ENCODE measurements at regions not wholly inside any gene's neighbourhood (a gene's known extent, or its start where the extent isn't known, plus 50 kb on each side); places are given as distances from the start of the nearest gene placed in this dataset.

DNA sequence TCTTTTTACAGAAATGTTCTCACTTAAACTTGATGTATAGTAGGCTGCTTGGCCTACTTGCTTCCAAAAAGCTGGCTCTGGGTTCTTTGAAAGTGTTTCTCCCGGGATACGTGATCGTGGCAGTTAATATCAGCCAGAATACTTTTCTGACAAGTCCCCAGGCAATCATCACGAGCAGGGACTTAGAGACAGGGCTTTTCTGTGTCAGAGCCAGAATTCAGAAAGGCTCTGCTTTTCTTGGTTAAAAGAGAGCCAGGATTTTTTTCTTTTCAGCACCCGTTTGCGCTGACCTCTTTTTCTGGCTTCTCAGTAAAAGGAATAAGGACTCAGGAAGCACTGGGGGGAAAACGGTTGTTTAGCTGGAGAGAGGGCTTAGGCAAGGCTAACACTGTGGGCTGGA is 57.8 kb upstream of the ARHGAP5 start:
- TF ChIP-seq CTCF (IDR thresholded peaks at IDR 0.05) (no peak), EP300 (IDR thresholded peaks at IDR 0.05) (no peak), POLR2AphosphoS5 (IDR thresholded peaks at IDR 0.05) (no peak), POLR2A (IDR thresholded peaks at IDR 0.05) (no peak)
- 22 to 28% methylated on average over 3 to 7 of the region's 7 CpGs for WGBS, 2 donors (ENCODE audit: low coverage in 1 of 2)
- no peak for ATAC-seq
- Histone ChIP-seq H3K36me3 (no peaks in the 10 kb centered on the region), H3K4me1 (peaks cover 0 to 25% (median 2%) of the 10 kb centered on the region in 3 donors), H3K27ac (peak overlapping the region; percentile 19 to 61 (median 44)), H3K4me3 (no peak overlapping the region), H3K9me3 (no peaks in the 10 kb centered on the region), H3K27me3 (no peaks in the 10 kb centered on the region)

DNA sequence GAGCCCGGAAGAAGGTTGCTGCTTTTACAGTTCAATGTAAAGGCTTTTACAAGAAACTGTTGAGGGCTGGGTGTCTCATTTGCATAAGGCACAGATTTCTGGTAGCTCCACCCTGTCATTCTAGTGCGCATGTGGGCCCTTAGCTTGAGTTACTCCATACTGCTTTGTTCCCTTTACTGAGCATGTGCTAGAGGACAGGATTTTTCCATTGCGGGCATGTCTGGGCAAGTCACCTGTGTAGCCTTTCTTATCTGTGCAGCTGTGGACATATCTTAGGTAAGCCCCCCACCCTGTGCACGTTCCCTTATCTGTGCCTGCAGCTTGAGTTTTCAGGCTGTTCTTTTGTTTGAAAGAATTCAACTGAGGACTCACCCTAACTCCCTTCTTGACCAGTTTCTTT is 56.2 kb upstream of the ARHGAP5 start:
- 89 to 100% methylated on average over 1 to 2 of the region's 4 CpGs for WGBS, 2 donors (ENCODE audit: low coverage in 1 of 2)
- TF ChIP-seq EP300 (IDR thresholded peaks at IDR 0.05) = no peak
- TF ChIP-seq POLR2A (IDR thresholded peaks at IDR 0.05) = no peak
- TF ChIP-seq POLR2AphosphoS5 (IDR thresholded peaks at IDR 0.05) = no peak
- TF ChIP-seq CTCF (IDR thresholded peaks at IDR 0.05) = no peak
- Histone ChIP-seq H3K4me3 (no peak overlapping the region), H3K36me3 (no peaks in the 10 kb centered on the region), H3K27me3 (no peaks in the 10 kb centered on the region), H3K4me1 (peaks cover 0 to 25% (median 2%) of the 10 kb centered on the region in 3 donors), H3K27ac (no peak overlapping the region), H3K9me3 (no peaks in the 10 kb centered on the region)
- ATAC-seq = no peak

DNA sequence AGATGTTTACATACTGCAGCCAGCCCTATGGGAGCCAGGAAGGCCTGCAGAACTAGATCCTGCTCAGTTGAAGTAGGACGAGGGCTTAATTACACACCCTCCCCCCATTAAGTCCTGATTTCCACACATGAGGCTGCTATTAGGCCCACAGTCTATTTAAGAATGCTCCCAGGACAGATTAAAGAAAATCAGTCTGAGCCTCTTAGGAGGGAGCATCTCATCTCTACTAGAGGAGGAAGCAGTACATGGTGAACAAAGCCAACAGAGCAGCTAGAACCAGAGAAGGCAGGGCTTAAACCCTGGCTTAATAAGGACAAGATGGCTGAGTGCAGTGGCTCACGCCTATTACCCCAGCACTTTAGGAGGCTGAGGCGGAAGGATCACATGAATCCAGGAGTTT is 55.8 kb upstream of the ARHGAP5 start:
- H3K4me3 ChIP-seq = no peak overlapping the region
- no peak for ATAC-seq
- 100% methylated on average over 1 to 2 of the region's 3 CpGs for WGBS, 2 donors (ENCODE audit: low coverage in 1 of 2)
- no peaks in the 10 kb centered on the region for H3K27me3 ChIP-seq
- no peak overlapping the region for H3K27ac ChIP-seq
- TF ChIP-seq CTCF (IDR thresholded peaks at IDR 0.05) (no peak), EP300 (IDR thresholded peaks at IDR 0.05) (no peak), POLR2AphosphoS5 (IDR thresholded peaks at IDR 0.05) (no peak), POLR2A (IDR thresholded peaks at IDR 0.05) (no peak)
- no peaks in the 10 kb centered on the region for H3K9me3 ChIP-seq
- peaks cover 0 to 25% (median 2%) of the 10 kb centered on the region in 3 donors for H3K4me1 ChIP-seq
- H3K36me3 ChIP-seq = no peaks in the 10 kb centered on the region

GRCh38 chr14:32022525-32022924 is 54.6 kb upstream of the ARHGAP5 start:
- no peaks in the 10 kb centered on the region for H3K27me3 ChIP-seq
- no peak for ATAC-seq
- H3K4me1 ChIP-seq = peaks cover 0 to 25% (median 2%) of the 10 kb centered on the region in 3 donors
- no peak overlapping the region for H3K4me3 ChIP-seq
- H3K27ac ChIP-seq = peak overlapping the region in 1 of 4 donors; percentile 53
- no peaks in the 10 kb centered on the region for H3K36me3 ChIP-seq
- no peak for TF ChIP-seq EP300 (IDR thresholded peaks at IDR 0.05)
- TF ChIP-seq POLR2A (IDR thresholded peaks at IDR 0.05) = no peak
- no peak for TF ChIP-seq POLR2AphosphoS5 (IDR thresholded peaks at IDR 0.05)
- no peak for TF ChIP-seq CTCF (IDR thresholded peaks at IDR 0.05)
- no peaks in the 10 kb centered on the region for H3K9me3 ChIP-seq
- 93 to 98% methylated on average over 2 to 4 of the region's 4 CpGs for WGBS, 2 donors (ENCODE audit: low coverage in 1 of 2)

DNA sequence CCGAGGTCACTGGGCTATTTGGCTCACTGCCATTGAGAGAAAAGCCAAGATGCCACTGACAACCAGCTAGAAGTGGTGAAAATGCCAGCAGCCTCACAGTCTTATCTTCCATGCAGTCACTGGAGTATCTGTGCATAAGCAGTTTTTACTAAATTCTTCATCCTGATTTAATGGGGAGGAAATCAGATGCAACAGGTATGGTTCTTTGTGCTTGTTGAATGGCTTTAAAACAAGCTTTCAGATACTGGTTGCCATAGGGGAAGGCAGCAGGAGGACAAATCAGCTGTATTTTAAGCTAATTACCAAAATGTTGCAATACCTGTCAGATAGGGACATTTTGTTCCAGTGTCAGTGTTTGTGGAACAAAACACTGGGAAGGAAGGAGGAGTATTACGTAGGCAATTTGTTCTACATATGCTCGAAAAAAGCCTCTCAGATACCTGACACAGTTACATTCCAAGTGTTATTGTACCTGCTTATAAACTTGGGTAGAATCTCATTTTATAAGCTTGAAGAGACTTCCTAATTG is 54.1 kb upstream of the ARHGAP5 start:
- H3K27ac ChIP-seq = peak overlapping the region in 3 of 4 donors; percentile 20 to 61 (median 53)
- H3K36me3 ChIP-seq = no peaks in the 10 kb centered on the region
- no peaks in the 10 kb centered on the region for H3K27me3 ChIP-seq
- H3K4me3 ChIP-seq = no peak overlapping the region
- H3K9me3 ChIP-seq = no peaks in the 10 kb centered on the region
- peak; percentile 82 for TF ChIP-seq POLR2AphosphoS5 (IDR thresholded peaks at IDR 0.05)
- TF ChIP-seq EP300 (IDR thresholded peaks at IDR 0.05) = no peak
- no peak for TF ChIP-seq CTCF (IDR thresholded peaks at IDR 0.05)
- no peak for TF ChIP-seq POLR2A (IDR thresholded peaks at IDR 0.05)
- ATAC-seq = peak; percentile 81
- peaks cover 0 to 25% (median 2%) of the 10 kb centered on the region in 3 donors for H3K4me1 ChIP-seq
- WGBS, 2 donors (ENCODE audit: low coverage in 1 of 2) = 87 to 91% methylated on average over 3 of the region's 3 CpGs

All from gastroesophageal sphincter (tissue), 4 donors.